ENCODE measurements at regions not wholly inside any gene's neighbourhood (a gene's known extent, or its start where the extent isn't known, plus 50 kb on each side); places are given as distances from the start of the nearest gene placed in this dataset.

- Histone ChIP-seq H3K27me3 (ENCODE audit: control insufficient read depth in 1 of 2, insufficient read depth in 2 of 2, low read length in 2 of 2) (no peaks in the 10 kb centered on the region), H3K9ac (ENCODE audit: insufficient read depth, low read depth, low read length) (no peak overlapping the region), H3K4me1 (ENCODE audit: insufficient read depth, low read length) (peaks cover 24% of the 10 kb centered on the region), H3K36me3 (replicated peaks in 1 of 2; ENCODE audit: control insufficient read depth in 1 of 2, insufficient read depth in 2 of 2, low read length in 2 of 2) (no peaks in the 10 kb centered on the region), H2AFZ (ENCODE audit: low read length) (no peak overlapping the region), H3K79me2 (ENCODE audit: insufficient read depth, low read length) (no peaks in the 10 kb centered on the region), H3K4me2 (ENCODE audit: low read depth, low read length) (no peak overlapping the region), H3K9me3 (ENCODE audit: low read length) (no peaks in the 10 kb centered on the region), H4K20me1 (ENCODE audit: insufficient read depth, low read length) (no peaks in the 10 kb centered on the region), H3K27ac (ENCODE audit: extremely low read length, insufficient read depth, low read length) (no peak overlapping the region), H3K4me3 (replicated peaks in 1 of 3; ENCODE audit: insufficient read depth in 1 of 3, low read depth in 2 of 3, low read length in 3 of 3) (no peak overlapping the region)
- CTCF ChIA-PET (ENCODE audit: low intra/inter-chr PET ratio, low total read pairs): no interaction called here
- no peak for ATAC-seq
- 69% methylated on average over 3 of the region's 3 CpGs for WGBS (ENCODE audit: low lambda C conversion rate)
- TF ChIP-seq ZNF747 (CRISPR knock-in tag; IDR thresholded peaks at IDR 0.05; ENCODE audit: borderline replicate concordance) (no peak), ZBTB40 (IDR thresholded peaks at IDR 0.05) (no peak), ZBTB40 (CRISPR knock-in tag; IDR thresholded peaks at IDR 0.05) (no peak), CHCHD3 (CRISPR knock-in tag; IDR thresholded peaks at IDR 0.05) (no peak), ZKSCAN5 (CRISPR knock-in tag; IDR thresholded peaks at IDR 0.05) (no peak), IRX3 (CRISPR knock-in tag; IDR thresholded peaks at IDR 0.05; ENCODE audit: borderline replicate concordance, low read depth) (no peak), NR2C2 (CRISPR knock-in tag; IDR thresholded peaks at IDR 0.05; ENCODE audit: borderline replicate concordance) (no peak), ZMAT3 (CRISPR knock-in tag; conservative IDR thresholded peaks at IDR 0.05) (no peak), KLF15 (CRISPR knock-in tag; IDR thresholded peaks at IDR 0.05; ENCODE audit: borderline replicate concordance) (no peak), GABPA (IDR thresholded peaks at IDR 0.05; ENCODE audit: low read depth, low read length) (no peak), GABPA (CRISPR knock-in tag; IDR thresholded peaks at IDR 0.05; ENCODE audit: low read depth) (no peak), ZNF780A (CRISPR knock-in tag; IDR thresholded peaks at IDR 0.05) (no peak)
- DNase-seq (ENCODE audit: low spot score): no peak
- POLR2A ChIA-PET: no interaction called here
- no peak for FAIRE-seq
- in situ Hi-C loops (cut with HindIII; ENCODE audit: extremely low pct_ligation_motif_present, low pct_unique_long_range_greater_than_20kb): no loop called here
- no TSS peak for BruUV-seq (replicated peaks)
- intact Hi-C loops (cut with micrococcal nuclease; ENCODE audit: unreplicated experiment): loop anchor here (10.0 kb wide), 1 partner anchor 220 kb away; no protein-coding TSS in a partner anchor
These were observed 1145.1 kb downstream of the FLRT2 start for GRCh38 chr14:86675059-86675458.
